ENCODE measurements at regions not wholly inside any gene's neighbourhood (a gene's known extent, or its start where the extent isn't known, plus 50 kb on each side); places are given as distances from the start of the nearest gene placed in this dataset.

DNA sequence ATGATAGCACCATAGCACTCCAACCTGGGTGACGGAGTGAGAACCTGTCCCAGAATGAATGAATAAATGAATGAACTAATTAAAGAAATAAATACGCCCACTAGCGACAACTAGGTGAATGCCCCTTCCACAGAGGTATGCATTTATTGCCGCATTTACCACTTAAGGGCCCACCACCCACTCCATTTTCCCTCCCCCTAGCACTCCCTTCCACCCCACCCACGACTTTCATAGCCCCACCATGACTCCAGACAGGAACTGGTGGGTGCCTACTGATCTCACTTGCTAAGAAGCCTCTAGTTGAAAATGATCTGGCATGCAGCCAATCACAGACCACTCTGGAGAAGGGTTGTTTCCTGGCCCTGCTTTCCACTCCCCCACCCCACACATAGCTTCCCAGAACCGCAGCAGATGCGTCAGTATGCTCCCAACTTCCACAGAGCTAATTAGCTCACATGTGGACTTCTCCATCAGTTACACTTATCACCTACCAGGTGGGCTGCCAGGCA is 167.6 kb downstream of the WT1 start:
- no peaks in the 10 kb centered on the region for H3K27me3 ChIP-seq
- H3K4me1 ChIP-seq, result no peaks in the 10 kb centered on the region
- H3K9me3 ChIP-seq, result no peaks in the 10 kb centered on the region
- intact Hi-C loops (cut with DNase I), result no loop called here
- no peak overlapping the region for H3K4me3 ChIP-seq
- H3K27ac ChIP-seq, result no peak overlapping the region
- no peaks in the 10 kb centered on the region for H3K36me3 ChIP-seq
- no peak for DNase-seq (ENCODE audit: extremely low spot score in 2 of 2)
- TF ChIP-seq POLR2A (IDR thresholded peaks at IDR 0.05) (no peak), POLR2AphosphoS5 (IDR thresholded peaks at IDR 0.05; ENCODE audit: insufficient read depth in 1 of 2, low read depth in 1 of 2) (no peak), CTCF (IDR thresholded peaks at IDR 0.05) (no peak)

DNA sequence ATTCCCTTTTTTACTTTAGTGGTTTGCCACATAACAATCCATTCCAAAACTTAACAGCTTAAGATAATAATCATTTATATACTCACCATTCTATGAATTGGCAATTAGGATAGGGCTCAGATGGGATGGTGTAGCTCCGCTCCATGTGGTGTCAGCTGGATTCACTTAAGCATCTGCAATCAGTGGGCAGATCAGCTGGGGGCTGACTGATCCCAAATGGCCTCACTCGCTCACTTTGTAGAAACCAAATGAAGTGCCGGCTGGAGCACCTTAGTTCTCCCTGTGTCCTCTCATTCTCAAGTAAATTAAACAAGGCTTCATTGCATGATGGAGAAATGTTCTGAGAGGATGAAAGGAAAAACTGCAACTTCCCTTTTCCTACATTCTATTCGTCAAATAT is 161.4 kb downstream of the WT1 start:
- intact Hi-C loops (cut with DNase I), result no loop called here
- Histone ChIP-seq H3K36me3 (no peaks in the 10 kb centered on the region), H3K4me1 (no peaks in the 10 kb centered on the region), H3K27me3 (no peaks in the 10 kb centered on the region), H3K4me3 (no peak overlapping the region), H3K27ac (no peak overlapping the region), H3K9me3 (no peaks in the 10 kb centered on the region)
- TF ChIP-seq POLR2A (IDR thresholded peaks at IDR 0.05), result no peak
- TF ChIP-seq POLR2AphosphoS5 (IDR thresholded peaks at IDR 0.05; ENCODE audit: insufficient read depth in 1 of 2, low read depth in 1 of 2), result no peak
- TF ChIP-seq CTCF (IDR thresholded peaks at IDR 0.05), result no peak
- no peak for DNase-seq (ENCODE audit: extremely low spot score in 2 of 2)

GRCh38 chr11:32279672-32280071 is 155.7 kb downstream of the WT1 start:
- DNase-seq (ENCODE audit: extremely low spot score in 2 of 2), result no peak
- TF ChIP-seq POLR2AphosphoS5 (IDR thresholded peaks at IDR 0.05; ENCODE audit: insufficient read depth in 1 of 2, low read depth in 1 of 2) (no peak), CTCF (IDR thresholded peaks at IDR 0.05) (no peak), POLR2A (IDR thresholded peaks at IDR 0.05) (no peak)
- intact Hi-C loops (cut with DNase I), result no loop called here
- H3K4me3 ChIP-seq, result no peak overlapping the region
- H3K4me1 ChIP-seq, result no peaks in the 10 kb centered on the region
- no peaks in the 10 kb centered on the region for H3K27me3 ChIP-seq
- no peaks in the 10 kb centered on the region for H3K36me3 ChIP-seq
- H3K9me3 ChIP-seq, result no peaks in the 10 kb centered on the region
- H3K27ac ChIP-seq, result no peak overlapping the region

DNA sequence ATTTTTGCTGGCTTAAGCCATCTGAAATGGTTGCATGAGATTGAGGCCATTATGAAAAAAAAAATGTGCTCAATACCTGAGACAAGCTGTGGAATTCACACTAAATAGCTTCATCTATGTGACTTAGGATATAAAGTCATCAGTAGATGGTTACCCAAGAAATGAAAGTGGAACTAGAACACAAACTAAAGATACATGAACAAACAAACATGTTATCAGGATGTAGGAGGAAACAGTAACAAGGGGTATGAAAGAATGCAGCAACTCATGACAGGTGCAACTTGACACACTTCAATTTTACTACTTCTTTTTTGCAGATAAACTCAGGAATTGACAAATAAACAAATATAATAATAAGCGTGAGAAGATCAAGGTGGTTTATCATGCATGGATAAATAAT is 155.0 kb downstream of the WT1 start:
- DNase-seq (ENCODE audit: extremely low spot score in 2 of 2), result no peak
- Histone ChIP-seq H3K27me3 (no peaks in the 10 kb centered on the region), H3K27ac (no peak overlapping the region), H3K4me3 (no peak overlapping the region), H3K36me3 (no peaks in the 10 kb centered on the region), H3K9me3 (no peaks in the 10 kb centered on the region), H3K4me1 (no peaks in the 10 kb centered on the region)
- intact Hi-C loops (cut with DNase I), result no loop called here
- TF ChIP-seq CTCF (IDR thresholded peaks at IDR 0.05), result no peak
- TF ChIP-seq POLR2AphosphoS5 (IDR thresholded peaks at IDR 0.05; ENCODE audit: insufficient read depth in 1 of 2, low read depth in 1 of 2), result no peak
- TF ChIP-seq POLR2A (IDR thresholded peaks at IDR 0.05), result no peak

DNA sequence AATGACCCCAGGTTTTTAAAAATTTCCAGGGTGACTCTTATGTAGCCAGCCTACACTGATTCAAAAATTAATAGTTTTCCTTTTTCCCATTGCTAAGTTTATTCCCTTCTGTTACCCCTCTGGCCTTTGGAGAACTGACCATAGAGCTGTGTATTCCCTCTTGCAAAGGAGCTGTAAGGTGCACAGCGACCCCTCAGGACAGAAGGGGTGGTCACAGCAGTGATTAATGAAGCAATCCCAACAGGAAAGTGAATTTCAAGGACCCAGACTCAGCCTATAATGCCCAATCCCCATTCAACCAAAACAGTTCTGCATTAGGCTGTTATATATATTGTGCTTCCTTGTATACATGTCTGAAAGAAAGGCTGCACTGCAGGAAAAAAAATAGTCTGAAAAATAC is 147.1 kb downstream of the WT1 start:
- Histone ChIP-seq H3K27me3 (no peaks in the 10 kb centered on the region), H3K27ac (no peak overlapping the region), H3K9me3 (no peaks in the 10 kb centered on the region), H3K4me3 (no peak overlapping the region), H3K4me1 (no peaks in the 10 kb centered on the region), H3K36me3 (no peaks in the 10 kb centered on the region)
- intact Hi-C loops (cut with DNase I), result no loop called here
- no peak for DNase-seq (ENCODE audit: extremely low spot score in 2 of 2)
- TF ChIP-seq CTCF (IDR thresholded peaks at IDR 0.05) (no peak), POLR2AphosphoS5 (IDR thresholded peaks at IDR 0.05; ENCODE audit: insufficient read depth in 1 of 2, low read depth in 1 of 2) (no peak), POLR2A (IDR thresholded peaks at IDR 0.05) (no peak)
